Thyroid gland (tissue), 4 donors: ENCODE measurements at regions not wholly inside any gene's neighbourhood (a gene's known extent, or its start where the extent isn't known, plus 50 kb on each side); places are given as distances from the start of the nearest gene placed in this dataset.

Experiments
- CTCF ChIP-seq, 6 experiments: fragments of 200-600 bp in 3 of 6; fragments of 450-650 bp in 3 of 6; sonication (generic) in 3 of 6; IDR thresholded peaks; one replicate each; pipeline ENCODE4 v1.5.1; 2016 to 2019; ENCODE audit warnings: antibody characterized with exemption in 6 of 6, mild to moderate bottlenecking in 2 of 6, inconsistent platforms in 1 of 6, moderate library complexity in 1 of 6
- POLR2A ChIP-seq, 2 donors: fragments of 450-650 bp; IDR thresholded peaks; one replicate each; pipeline ENCODE4 v1.6.1; 2017; ENCODE audit warnings: antibody characterized with exemption in 2 of 2, mild to moderate bottlenecking in 2 of 2, moderate library complexity in 1 of 2

- TF ChIP-seq CTCF (IDR thresholded peaks at IDR 0.05) (no peak), POLR2A (IDR thresholded peaks at IDR 0.05) (no peak)
Observed at GRCh38 chr6:141701732-141702131, 431.0 kb upstream of the GJE1 start.
